ENCODE measurements at regions not wholly inside any gene's neighbourhood (a gene's known extent, or its start where the extent isn't known, plus 50 kb on each side); places are given as distances from the start of the nearest gene placed in this dataset.

DNA sequence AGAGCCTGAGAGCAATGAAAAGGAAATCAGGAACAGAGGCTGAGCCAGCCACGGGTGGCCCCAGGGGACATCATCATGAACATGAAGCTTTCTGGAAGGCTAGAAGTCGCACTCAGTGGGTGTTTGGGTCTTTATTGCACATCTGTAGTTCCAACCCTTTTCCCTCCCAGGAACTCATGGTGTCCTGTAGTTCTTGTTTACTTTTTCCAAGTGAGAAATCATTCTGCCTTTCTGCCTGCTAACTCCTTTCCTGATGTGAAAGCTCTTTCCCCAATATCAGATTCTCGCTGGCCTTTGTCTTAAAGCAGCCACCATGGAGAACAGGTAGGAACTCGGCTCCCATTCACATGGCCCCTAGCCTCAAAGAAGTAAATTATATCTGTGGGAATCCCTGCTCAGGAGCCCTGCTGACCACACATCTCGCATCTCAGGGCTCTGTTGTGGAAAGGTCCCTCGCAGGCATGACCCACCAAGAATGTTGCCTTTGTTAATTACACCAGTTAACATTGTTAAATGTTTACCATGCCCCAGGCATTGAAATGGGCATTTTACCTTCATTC is 542.7 kb downstream of the TNS3 start:
- TF ChIP-seq, protein P1, sequence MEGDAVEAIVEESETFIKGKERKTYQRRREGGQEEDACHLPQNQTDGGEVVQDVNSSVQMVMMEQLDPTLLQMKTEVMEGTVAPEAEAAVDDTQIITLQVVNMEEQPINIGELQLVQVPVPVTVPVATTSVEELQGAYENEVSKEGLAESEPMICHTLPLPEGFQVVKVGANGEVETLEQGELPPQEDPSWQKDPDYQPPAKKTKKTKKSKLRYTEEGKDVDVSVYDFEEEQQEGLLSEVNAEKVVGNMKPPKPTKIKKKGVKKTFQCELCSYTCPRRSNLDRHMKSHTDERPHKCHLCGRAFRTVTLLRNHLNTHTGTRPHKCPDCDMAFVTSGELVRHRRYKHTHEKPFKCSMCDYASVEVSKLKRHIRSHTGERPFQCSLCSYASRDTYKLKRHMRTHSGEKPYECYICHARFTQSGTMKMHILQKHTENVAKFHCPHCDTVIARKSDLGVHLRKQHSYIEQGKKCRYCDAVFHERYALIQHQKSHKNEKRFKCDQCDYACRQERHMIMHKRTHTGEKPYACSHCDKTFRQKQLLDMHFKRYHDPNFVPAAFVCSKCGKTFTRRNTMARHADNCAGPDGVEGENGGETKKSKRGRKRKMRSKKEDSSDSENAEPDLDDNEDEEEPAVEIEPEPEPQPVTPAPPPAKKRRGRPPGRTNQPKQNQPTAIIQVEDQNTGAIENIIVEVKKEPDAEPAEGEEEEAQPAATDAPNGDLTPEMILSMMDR (IDR thresholded peaks at IDR 0.05), result no peak

DNA sequence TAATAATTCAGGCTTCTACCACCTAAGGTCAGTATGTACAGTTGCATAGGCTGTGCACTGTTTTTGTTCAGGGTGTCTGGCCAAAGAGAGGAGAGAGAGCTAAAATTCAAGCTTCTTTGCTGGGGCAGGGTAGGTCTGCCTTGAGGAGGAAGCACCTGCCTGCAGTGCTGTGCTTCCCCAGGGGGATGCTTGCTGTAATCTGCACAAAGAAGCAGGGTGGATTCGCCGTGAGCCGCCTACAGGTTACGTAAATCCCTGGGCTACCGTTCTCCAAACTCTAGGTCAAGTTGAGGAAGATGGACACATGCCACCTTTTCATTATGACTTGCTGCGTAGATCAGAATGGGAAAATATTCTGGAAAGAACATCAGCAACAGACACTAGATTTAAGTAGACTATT is 543.3 kb downstream of the TNS3 start:
- TF ChIP-seq, protein P1 (IDR thresholded peaks at IDR 0.05), result no peak

DNA sequence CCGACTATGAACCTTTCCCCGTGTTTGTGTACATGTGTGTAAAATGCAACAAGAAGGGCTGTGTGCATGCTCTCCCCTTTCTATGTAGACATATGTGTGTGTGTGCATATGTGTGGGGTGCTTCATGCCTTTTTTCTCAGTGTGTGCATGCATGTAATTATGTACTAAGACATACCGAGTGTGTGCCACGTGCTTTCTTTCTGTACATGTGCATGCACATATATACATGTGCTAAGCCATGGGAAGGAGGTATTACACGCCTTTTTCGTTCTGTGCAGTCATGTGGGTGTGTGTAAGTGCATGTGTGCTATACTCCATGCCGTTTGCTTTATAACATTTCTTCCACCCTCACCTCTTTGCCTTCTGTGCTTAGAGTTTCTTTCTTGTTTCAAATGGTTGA is 544.3 kb downstream of the TNS3 start:
- TF ChIP-seq, protein P1 (IDR thresholded peaks at IDR 0.05), result no peak

DNA sequence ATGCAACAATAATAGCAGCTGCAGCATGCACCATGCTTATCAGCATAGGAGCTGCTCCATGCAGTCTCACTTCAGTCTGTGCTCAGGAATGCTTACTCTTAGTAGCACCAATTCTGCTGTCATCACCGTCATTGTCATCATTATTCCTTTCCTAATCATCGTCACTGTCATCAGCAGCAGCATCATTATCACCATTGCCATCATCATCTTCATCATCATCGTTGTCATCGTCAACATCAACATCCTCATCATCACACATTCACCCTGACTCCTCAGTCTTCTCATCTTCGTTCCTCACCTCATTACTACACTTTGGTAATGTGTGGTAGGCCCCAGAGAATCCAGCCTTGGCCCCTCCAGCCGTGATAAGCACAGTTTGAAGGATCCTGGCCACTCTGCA is 545.0 kb downstream of the TNS3 start:
- TF ChIP-seq, protein P1 (IDR thresholded peaks at IDR 0.05), result no peak

DNA sequence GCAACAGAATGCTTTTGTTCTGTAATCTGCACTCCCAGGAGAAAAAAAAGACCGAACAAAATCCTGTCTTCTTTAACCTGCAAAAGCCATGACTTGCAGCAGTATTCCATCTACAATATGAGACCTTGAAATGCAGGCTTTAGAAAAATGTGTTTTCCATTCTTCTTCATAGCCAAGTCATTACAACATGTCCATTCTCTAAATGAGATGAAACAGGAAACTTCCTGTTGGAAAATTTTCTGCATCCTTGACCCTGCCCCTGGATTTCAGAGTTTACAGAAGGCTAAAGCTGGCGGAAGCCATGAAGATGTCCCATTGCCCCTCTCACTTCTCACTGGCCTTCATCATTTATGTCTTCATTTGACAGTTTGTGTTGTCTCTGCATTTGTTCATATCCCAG is 546.4 kb downstream of the TNS3 start:
- TF ChIP-seq, protein P1 (IDR thresholded peaks at IDR 0.05), result no peak

DNA sequence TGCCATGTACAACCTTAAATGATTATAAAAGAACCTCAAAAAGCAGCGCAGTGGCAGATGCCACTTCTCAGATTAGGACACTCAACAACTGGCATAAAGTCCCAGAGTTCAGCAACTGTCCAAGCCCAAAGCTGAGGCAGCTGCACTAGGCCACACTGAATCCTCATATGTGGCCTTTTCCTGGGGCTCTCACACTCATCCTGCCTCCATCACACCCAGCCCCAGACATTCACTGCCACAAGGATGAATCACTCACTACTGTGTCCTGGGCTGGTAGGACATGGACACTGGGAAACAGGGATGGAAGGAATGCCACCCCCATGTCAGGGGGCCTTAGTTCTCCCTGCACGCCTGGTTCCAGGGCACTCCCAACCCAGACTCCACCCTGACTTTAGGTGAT is 547.7 kb downstream of the TNS3 start:
- TF ChIP-seq, protein P1 (IDR thresholded peaks at IDR 0.05), result no peak

DNA sequence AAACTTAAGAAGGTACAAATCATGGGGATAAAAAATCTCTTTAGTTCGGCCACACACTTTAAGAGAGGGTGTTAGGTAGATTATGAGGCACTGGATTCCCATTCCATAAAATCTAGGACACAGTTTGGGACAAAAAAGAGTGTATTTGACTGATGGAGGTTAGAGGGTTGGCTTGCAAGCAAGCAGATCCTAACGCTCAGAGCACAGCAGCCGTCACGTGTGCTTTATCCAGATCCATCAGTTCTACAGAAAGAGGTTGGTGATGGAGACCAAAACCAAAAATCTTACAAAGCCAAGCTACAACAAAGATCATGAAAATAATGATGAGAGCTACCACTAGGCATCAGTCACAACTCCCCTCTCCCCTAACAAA is 549.4 kb downstream of the TNS3 start:
- TF ChIP-seq, protein P1 (IDR thresholded peaks at IDR 0.05), result no peak

All from LNCAP (cell line).